ENCODE measurements at regions not wholly inside any gene's neighbourhood (a gene's known extent, or its start where the extent isn't known, plus 50 kb on each side); places are given as distances from the start of the nearest gene placed in this dataset.

- no peak overlapping the region for H3K4me2 ChIP-seq (ENCODE audit: low read length)
- no peak for TF ChIP-seq CTCF (IDR thresholded peaks at IDR 0.05; ENCODE audit: insufficient read depth, low read depth, low read length)
- no peak for TF ChIP-seq EZH2 (IDR thresholded peaks at IDR 0.05; ENCODE audit: insufficient read depth, low read length)
- Mint-ChIP-seq H3K9me3 (ENCODE audit: unreplicated experiment) (no peaks in the 10 kb centered on the region), H3K27ac (ENCODE audit: unreplicated experiment) (no peak overlapping the region), H3K4me1 (ENCODE audit: low read depth, unreplicated experiment) (no peaks in the 10 kb centered on the region), H3K27me3 (ENCODE audit: low read depth, unreplicated experiment) (no peaks in the 10 kb centered on the region), H3K36me3 (ENCODE audit: low read depth, unreplicated experiment) (no peaks in the 10 kb centered on the region), H3K4me3 (ENCODE audit: unreplicated experiment) (no peak overlapping the region)
- no peaks in the 10 kb centered on the region for H3K4me1 ChIP-seq (ENCODE audit: insufficient read depth, low read length)
- H4K20me1 ChIP-seq (ENCODE audit: insufficient read depth, low read length), result no peaks in the 10 kb centered on the region
- H3K9me3 ChIP-seq (ENCODE audit: insufficient read depth, low read depth, low read length), result no peaks in the 10 kb centered on the region
- H3K9ac ChIP-seq (ENCODE audit: low read length), result no peak overlapping the region
- no peak overlapping the region for H3K4me3 ChIP-seq (ENCODE audit: insufficient read depth, low read depth, low read length)
- no peaks in the 10 kb centered on the region for H3K27me3 ChIP-seq (ENCODE audit: insufficient read depth, low read length)
- H3K79me2 ChIP-seq (ENCODE audit: insufficient read depth, low read length), result no peaks in the 10 kb centered on the region
- no peaks in the 10 kb centered on the region for H3K36me3 ChIP-seq (ENCODE audit: insufficient read depth, low read length)
- DNase-seq (ENCODE audit: low read depth), result no peak
- H2AFZ ChIP-seq (ENCODE audit: low read depth, low read length), result no peak overlapping the region
- no peak overlapping the region for H3K27ac ChIP-seq (ENCODE audit: low read depth, low read length)
- FAIRE-seq, result no peak
Measured at GRCh38 chr5:67506241-67506640, 309.6 kb upstream of the CD180 start.

- no peaks in the 10 kb centered on the region for H3K9me3 ChIP-seq (ENCODE audit: insufficient read depth, low read depth, low read length)
- no peak overlapping the region for H2AFZ ChIP-seq (ENCODE audit: low read depth, low read length)
- no peak for FAIRE-seq
- DNase-seq (ENCODE audit: low read depth), result no peak
- Mint-ChIP-seq H3K9me3 (ENCODE audit: unreplicated experiment) (peaks cover 3% of the 10 kb centered on the region), H3K27ac (ENCODE audit: unreplicated experiment) (no peak overlapping the region), H3K4me1 (ENCODE audit: low read depth, unreplicated experiment) (no peaks in the 10 kb centered on the region), H3K4me3 (ENCODE audit: unreplicated experiment) (no peak overlapping the region), H3K36me3 (ENCODE audit: low read depth, unreplicated experiment) (no peaks in the 10 kb centered on the region), H3K27me3 (ENCODE audit: low read depth, unreplicated experiment) (no peaks in the 10 kb centered on the region)
- H3K36me3 ChIP-seq (ENCODE audit: insufficient read depth, low read length), result no peaks in the 10 kb centered on the region
- no peaks in the 10 kb centered on the region for H4K20me1 ChIP-seq (ENCODE audit: insufficient read depth, low read length)
- H3K4me1 ChIP-seq (ENCODE audit: insufficient read depth, low read length), result no peaks in the 10 kb centered on the region
- no peak overlapping the region for H3K4me2 ChIP-seq (ENCODE audit: low read length)
- no peak overlapping the region for H3K9ac ChIP-seq (ENCODE audit: low read length)
- no peaks in the 10 kb centered on the region for H3K79me2 ChIP-seq (ENCODE audit: insufficient read depth, low read length)
- TF ChIP-seq CTCF (IDR thresholded peaks at IDR 0.05; ENCODE audit: insufficient read depth, low read depth, low read length) (no peak), EZH2 (IDR thresholded peaks at IDR 0.05; ENCODE audit: insufficient read depth, low read length) (no peak)
- no peak overlapping the region for H3K4me3 ChIP-seq (ENCODE audit: insufficient read depth, low read depth, low read length)
- no peaks in the 10 kb centered on the region for H3K27me3 ChIP-seq (ENCODE audit: insufficient read depth, low read length)
- H3K27ac ChIP-seq (ENCODE audit: low read depth, low read length), result no peak overlapping the region
Measured at GRCh38 chr5:67502951-67503350, 306.4 kb upstream of the CD180 start.

GRCh38 chr5:67496051-67496450, 299.5 kb upstream of the CD180 start:
- TF ChIP-seq EZH2 (IDR thresholded peaks at IDR 0.05; ENCODE audit: insufficient read depth, low read length) (no peak), CTCF (IDR thresholded peaks at IDR 0.05; ENCODE audit: insufficient read depth, low read depth, low read length) (no peak)
- Histone ChIP-seq H3K79me2 (ENCODE audit: insufficient read depth, low read length) (no peaks in the 10 kb centered on the region), H3K4me2 (ENCODE audit: low read length) (no peak overlapping the region), H3K9ac (ENCODE audit: low read length) (no peak overlapping the region), H2AFZ (ENCODE audit: low read depth, low read length) (no peak overlapping the region), H3K9me3 (ENCODE audit: insufficient read depth, low read depth, low read length) (no peaks in the 10 kb centered on the region), H3K4me3 (ENCODE audit: insufficient read depth, low read depth, low read length) (no peak overlapping the region), H3K4me1 (ENCODE audit: insufficient read depth, low read length) (no peaks in the 10 kb centered on the region), H3K27me3 (ENCODE audit: insufficient read depth, low read length) (no peaks in the 10 kb centered on the region), H3K27ac (ENCODE audit: low read depth, low read length) (no peak overlapping the region), H3K36me3 (ENCODE audit: insufficient read depth, low read length) (no peaks in the 10 kb centered on the region), H4K20me1 (ENCODE audit: insufficient read depth, low read length) (no peaks in the 10 kb centered on the region)
- Mint-ChIP-seq H3K4me3 (ENCODE audit: unreplicated experiment) (no peak overlapping the region), H3K4me1 (ENCODE audit: low read depth, unreplicated experiment) (no peaks in the 10 kb centered on the region), H3K36me3 (ENCODE audit: low read depth, unreplicated experiment) (no peaks in the 10 kb centered on the region), H3K27me3 (ENCODE audit: low read depth, unreplicated experiment) (no peaks in the 10 kb centered on the region), H3K9me3 (ENCODE audit: unreplicated experiment) (peaks cover 3% of the 10 kb centered on the region), H3K27ac (ENCODE audit: unreplicated experiment) (no peak overlapping the region)
- FAIRE-seq, result no peak
- DNase-seq (ENCODE audit: low read depth), result no peak

All from astrocyte (in vitro differentiated cells and primary cell).